HL-60 (cell line): ENCODE measurements at regions not wholly inside any gene's neighbourhood (a gene's known extent, or its start where the extent isn't known, plus 50 kb on each side); places are given as distances from the start of the nearest gene placed in this dataset.

Experiments used
- DNase-seq, 2 experiments: peaks; one replicate each; pipeline ENCODE4 v3.0.0-alpha.2; 2010 to 2020; ENCODE audit warnings: low read depth in 1 of 2, low spot score in 1 of 2
- H3K27ac ChIP-seq: fragments of 250-450 bp; sonication (Bioruptor Pico); replicated peaks from 2 replicates; pipeline ENCODE4 v1.5.1; 2020; ENCODE audit warnings: mild to moderate bottlenecking, moderate library complexity
- H3K27me3 ChIP-seq: fragments of 250-450 bp; sonication (Bioruptor Pico); 2 replicates; pipeline ENCODE4 v1.5.1; 2021; ENCODE audit warnings: mild to moderate bottlenecking, moderate library complexity; ENCODE audit not compliant: insufficient read depth, poor library complexity, severe bottlenecking
- H3K4me3 ChIP-seq: replicated peaks from 2 replicates; pipeline ENCODE4 v1.5.1; 2011; ENCODE audit warnings: mild to moderate bottlenecking, control low read depth, low read length; ENCODE audit not compliant: insufficient read depth
- CTCF ChIP-seq: IDR thresholded peaks from one replicate; pipeline ENCODE4 v1.5.1; 2011; ENCODE audit warnings: low read length, control low read depth, inconsistent platforms; ENCODE audit not compliant: insufficient read depth
- GABPA ChIP-seq: IDR thresholded peaks from 2 replicates; pipeline ENCODE4 v1.6.1; 2012; ENCODE audit warnings: low read depth
- POLR2AphosphoS5 ChIP-seq: IDR thresholded peaks from 2 replicates; pipeline ENCODE4 v1.6.1; 2012; ENCODE audit warnings: low read depth
- REST ChIP-seq: IDR thresholded peaks from 2 replicates; pipeline ENCODE4 v1.6.1; 2012; ENCODE audit warnings: low read depth; ENCODE audit not compliant: insufficient replicate concordance
- SPI1 ChIP-seq: IDR thresholded peaks from 2 replicates; pipeline ENCODE4 v1.6.1; 2012; ENCODE audit warnings: low read depth, mild to moderate bottlenecking, borderline replicate concordance

GRCh38 chr2:204240961-204241360 lies 304.3 kb upstream of the PARD3B start:
- H3K4me3 ChIP-seq: no peak overlapping the region
- H3K27ac ChIP-seq: no peak overlapping the region
- DNase-seq: no peak
- no peaks in the 10 kb centered on the region for H3K27me3 ChIP-seq
- no peak for TF ChIP-seq CTCF
- TF ChIP-seq POLR2AphosphoS5: no peak
- no peak for TF ChIP-seq GABPA
- TF ChIP-seq SPI1: no peak
- TF ChIP-seq REST: no peak

- TF ChIP-seq CTCF (no peak), SPI1 (no peak)
- Histone ChIP-seq H3K27ac (no peak overlapping the region), H3K4me3 (no peak overlapping the region), H3K27me3 (peaks cover 3% of the 10 kb centered on the region)
- no peak for DNase-seq
These were observed 295.8 kb upstream of the PARD3B start for GRCh38 chr2:204249437-204249836.

- peaks cover 3% of the 10 kb centered on the region for H3K27me3 ChIP-seq
- no peak for TF ChIP-seq GABPA
- no peak for TF ChIP-seq SPI1
- TF ChIP-seq REST: no peak
- no peak for TF ChIP-seq POLR2AphosphoS5
- H3K27ac ChIP-seq: no peak overlapping the region
- H3K4me3 ChIP-seq: no peak overlapping the region
- DNase-seq: no peak
These were observed 294.6 kb upstream of the PARD3B start for GRCh38 chr2:204250692-204251091.

GRCh38 chr2:204251158-204251997 lies 293.9 kb upstream of the PARD3B start:
- no peak overlapping the region for H3K4me3 ChIP-seq
- DNase-seq: no peak
- H3K27me3 ChIP-seq: peaks cover 3% of the 10 kb centered on the region
- no peak overlapping the region for H3K27ac ChIP-seq
- TF ChIP-seq SPI1 (no peak), CTCF (no peak), REST (no peak)
